HG03565 (cell line): ENCODE measurements at regions not wholly inside any gene's neighbourhood (a gene's known extent, or its start where the extent isn't known, plus 50 kb on each side); places are given as distances from the start of the nearest gene placed in this dataset.
"Not testable (repeated sequence)": the region's sequence is repeated elsewhere in the genome, so short reads cannot be mapped to it uniquely, and the experiment has no call there.

ENCODE experiments used
- ATAC-seq: cut with Tn5 transposase; IDR thresholded peaks from one replicate; pipeline ENCODE4 v1.9.1; 2021; ENCODE audit warnings: mild to moderate bottlenecking, moderate library complexity; ENCODE audit not compliant: unreplicated experiment

DNA sequence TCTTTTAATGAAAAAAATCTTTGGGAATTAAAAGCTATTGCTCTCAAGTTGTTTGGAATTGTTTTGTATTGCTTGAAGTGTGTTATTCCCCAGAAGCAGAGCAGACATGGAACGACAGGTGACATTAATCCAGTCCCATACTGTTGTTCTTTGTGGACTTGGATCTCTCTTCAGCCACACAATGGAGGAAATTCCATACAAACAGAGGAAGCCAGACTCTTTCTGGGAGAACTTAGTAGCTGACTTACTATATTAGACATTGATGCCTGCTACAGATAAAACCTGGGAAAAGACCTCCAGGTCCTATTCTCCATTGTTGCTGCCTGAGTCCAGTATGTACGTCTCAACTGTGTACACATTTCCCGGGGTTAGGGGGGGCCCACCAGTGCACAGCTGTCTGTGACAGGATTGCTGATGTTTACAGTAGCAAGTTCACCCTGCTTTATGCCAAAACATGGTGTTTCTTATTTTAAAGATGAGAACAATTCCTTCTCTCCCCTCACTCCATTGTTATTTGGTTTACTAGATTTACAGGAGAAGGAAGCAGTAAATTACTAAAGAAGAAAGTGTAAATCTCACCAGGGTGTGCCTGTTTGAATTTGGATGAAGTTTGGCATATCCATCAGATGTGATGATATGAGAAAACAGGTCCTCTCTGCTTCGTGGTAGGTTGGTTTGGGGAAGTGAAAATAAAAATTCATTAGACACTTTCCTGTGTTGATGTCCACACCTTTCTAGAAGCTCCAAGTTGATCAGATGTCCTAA is 142.4 kb upstream of the RBBP8 start:
- ATAC-seq = no peak

DNA sequence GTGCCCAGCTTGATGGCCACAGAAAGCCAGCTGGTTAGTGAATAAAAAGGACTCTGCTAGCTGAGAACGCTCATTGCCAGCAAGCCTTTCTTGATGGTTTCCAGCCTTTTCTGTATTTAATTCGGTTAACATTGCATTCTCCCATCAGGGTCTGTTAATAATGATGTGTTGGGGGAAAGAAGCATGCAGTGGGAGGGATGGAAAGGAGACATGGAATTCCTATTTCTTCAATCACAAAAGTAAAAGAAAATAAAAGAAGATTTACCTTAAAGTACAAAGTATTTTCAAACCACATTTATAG is 141.9 kb upstream of the RBBP8 start:
- no peak for ATAC-seq

DNA sequence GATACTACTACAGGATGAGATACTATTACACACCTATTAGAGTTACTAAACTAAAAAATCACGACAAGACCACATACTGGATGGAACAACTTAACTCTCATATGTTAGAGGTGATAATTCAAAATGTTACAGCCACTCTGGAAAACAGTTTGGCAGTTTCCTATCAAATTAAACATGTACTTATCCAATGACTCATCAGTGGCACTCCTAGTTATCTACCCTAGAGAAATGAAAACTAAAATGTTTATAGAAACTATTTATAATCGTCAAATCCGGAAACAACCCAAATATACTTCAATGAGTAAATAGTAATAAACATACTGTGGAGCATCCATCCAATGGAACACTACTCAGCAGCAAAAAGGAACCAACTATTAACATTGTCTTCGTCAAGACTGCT is 137.0 kb upstream of the RBBP8 start:
- ATAC-seq = no peak

DNA sequence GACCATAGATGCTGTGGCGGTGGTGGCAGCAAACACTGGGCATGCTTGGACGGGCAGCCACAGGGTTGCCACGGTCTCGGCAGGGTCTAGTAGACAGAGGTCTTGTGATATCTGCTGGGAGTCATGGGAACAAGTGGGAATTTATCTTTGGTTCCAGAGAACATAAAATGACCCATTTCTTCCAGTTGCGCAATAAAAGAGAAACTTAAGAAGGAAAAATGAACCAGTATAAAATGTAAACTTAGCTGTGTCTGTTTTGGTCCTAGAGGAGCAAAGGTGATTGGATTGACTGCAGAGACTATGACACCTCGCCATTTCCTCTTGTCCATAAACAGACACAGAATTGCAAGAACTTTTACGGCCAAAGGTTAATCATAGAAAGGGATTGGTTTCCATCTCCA is 132.6 kb upstream of the RBBP8 start:
- ATAC-seq = no peak

DNA sequence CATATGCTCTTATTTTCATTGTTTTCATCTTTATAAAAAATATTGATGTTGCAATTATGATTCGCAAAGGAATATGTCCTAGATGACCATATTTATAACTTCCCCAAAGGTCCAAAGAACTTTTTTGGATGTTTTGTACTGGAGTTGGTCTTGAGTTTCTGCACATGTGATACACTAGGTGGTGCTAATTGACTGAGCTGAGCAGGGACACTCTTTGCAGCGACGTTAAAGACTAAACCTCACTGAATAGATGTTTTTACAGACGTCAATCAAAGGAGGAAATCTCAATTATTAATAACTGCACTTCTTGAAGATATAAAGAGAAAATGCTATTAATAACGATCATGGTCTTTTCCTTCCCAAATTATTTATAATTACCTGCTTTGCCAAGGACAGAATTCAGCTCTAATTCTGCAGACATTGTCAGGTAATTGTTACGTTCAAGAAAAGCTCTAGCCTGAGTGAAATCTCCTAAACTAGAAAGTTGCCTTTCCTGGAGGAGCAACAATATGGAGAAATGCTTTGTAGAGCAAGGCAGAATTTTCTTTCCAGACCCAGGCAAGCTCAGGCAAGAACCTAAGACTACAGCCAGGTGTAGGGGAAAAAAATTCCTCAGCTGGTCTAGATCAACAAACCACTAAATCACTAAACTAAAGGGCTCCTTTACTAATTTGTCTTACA is 119.3 kb upstream of the RBBP8 start:
- ATAC-seq = no peak

DNA sequence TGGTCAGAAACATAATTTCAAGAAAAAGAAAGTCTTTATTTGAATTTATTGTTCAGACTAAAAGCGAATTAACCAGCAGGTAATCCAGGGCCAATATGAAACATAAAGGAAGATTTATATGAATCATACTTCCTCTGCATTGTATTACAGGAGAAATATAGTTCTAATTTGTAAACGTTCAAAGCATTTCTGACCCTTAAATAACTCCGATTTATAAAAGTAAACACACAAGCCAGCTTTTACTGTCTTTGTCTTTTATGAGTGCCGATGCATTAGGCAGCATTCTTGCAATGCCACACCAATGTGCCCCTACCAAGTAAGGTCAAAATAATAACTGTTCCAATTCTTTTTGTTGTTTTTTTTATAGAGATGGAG is 118.8 kb upstream of the RBBP8 start:
- no peak for ATAC-seq

DNA sequence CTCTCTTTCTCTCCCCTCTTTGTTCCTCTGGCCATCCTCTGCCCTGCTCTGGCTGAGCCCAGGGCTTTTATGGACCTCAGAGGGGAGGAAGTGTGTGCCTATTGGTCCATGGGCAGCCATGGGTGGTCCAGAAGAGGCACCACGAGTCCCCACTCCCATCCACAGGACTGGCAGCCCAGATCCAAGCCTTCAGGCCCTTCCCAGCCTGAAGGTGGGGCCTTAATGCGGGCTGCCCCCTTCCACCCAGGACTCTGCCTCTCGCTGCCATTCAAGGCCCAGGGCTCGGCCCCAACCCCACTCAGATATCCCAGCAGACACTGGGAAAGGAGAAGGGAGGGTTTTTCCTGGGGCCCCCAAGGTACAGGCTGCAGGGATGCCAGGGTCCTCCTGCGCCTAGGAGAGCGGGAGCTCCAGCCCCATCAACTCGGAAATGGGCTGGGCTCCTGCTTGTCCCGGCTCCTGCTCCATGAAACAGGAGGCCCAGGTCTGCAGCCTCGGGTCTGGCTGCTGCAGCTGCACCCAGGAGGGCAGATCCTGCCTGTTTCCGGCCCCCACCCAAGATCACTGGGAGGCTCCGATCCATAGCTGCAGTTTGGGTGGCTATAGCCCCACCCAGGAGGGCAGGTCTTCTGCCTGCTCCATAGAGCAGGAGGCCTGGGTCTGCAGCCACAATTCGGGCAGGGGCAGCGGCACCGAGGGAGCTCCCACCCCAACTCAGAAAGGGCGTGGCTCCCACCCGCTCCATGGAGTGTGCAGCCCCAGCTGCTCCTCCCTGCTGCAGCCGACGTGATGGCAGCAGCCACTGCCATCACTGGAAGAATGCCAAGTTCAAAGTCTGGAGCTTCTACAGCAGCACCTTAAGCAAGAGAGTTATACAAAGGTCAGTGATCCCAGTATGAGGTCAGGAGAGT is 116.6 kb upstream of the RBBP8 start:
- ATAC-seq = no peak

DNA sequence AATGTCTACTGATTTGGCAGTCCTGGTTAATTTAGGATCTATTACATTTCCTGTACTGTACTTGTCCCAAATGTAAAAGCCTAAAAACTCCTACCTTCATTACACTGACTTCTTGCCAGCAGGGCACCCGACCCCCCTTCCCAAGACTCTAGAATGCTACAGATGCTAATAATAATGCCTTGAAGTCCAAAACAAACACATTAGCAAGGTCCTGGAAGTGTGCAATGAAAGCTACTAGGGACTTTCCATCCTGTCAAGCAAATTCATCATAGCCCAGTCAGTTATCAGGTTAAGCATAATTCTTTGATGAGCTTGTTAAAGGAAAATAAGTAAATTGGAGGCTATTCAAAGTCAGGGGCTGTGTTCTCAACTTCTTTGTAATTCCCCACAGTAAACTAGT is 115.3 kb upstream of the RBBP8 start:
- ATAC-seq = no peak

DNA sequence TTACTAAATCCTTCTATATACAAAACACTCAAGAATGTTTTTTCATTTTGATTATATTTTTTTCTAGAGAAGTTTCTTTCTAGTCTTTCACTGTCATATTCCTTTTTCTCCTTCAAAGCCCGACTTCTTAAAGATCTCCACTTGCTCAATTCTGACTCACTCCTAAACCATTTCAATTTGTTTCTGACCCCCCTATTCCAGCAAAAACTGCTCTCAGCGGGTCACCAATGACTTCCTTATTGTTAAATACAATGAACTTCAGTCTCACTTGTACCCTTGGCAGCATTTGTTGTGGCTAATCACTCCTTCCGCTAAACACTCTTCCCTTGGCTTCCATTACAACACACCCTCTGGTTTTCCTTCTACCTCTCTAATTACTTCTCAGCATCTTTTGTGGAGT is 111.1 kb upstream of the RBBP8 start:
- no peak for ATAC-seq

DNA sequence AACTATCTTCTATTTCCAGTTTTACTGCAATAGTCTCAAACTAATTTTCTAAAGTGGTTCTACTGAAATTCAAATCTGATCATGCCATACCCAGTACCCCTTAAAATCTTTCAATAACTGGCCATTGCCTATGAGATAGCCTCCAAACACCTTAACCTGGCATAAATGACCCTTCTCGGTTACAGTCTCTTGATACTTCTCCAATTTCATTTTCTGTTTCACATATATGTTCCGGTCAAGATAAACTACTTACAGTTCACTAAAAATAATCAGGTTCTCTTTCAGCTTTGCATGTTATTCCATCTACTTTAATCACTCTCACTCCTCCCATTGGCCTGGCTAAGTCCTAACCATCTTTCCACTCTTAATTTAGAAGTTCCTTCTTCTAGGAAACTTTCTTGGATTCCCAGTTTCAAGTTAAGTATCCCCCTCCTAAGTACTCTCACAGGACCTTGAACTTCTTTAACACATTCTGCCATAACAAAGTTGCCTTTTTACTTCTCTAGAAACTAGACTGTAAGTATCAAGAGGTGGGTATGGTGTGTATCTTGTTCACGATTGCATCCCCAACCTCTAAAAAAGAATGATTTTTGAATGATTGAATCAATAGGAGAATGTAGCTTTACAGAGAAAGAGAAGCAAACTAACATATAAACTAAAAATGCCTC is 110.2 kb upstream of the RBBP8 start:
- ATAC-seq = peak; percentile 87

DNA sequence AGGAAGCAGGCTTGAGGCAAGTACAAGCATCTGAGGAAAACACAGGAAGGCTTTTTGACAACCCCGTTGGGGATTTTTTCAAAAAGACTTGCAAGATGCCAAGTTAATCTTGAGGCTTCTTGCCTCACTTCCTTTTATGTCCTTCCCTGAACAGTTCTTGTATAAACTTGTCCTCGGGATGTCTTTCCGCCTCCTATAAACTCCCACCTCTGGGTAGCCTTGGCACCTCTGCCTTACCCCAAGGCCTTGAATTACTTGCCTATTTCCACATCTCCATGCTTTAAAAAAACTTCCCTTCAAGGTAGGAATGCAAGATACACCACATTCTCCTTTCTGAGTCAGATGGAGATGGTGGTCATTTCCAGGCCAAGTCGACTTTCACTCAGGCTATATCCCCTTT is 106.4 kb upstream of the RBBP8 start:
- ATAC-seq = no peak

DNA sequence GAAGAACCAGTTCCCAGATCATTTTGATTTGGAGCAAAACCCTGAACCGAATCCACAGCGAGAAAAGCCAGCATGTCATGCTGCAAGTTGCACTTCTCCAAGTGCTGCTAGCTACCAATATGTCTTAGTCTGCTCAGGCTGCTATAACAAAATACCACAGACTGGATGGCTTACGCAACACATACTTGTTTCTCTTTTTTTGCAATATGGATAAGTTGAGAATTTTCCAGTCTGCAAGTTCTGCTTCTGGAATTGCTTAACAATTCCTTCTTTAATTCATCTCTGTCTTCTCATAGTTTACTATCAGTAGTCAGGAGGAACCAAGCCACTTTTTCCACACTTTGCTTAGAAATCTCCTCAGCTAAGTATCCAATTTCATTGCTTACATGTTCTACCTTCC is 105.9 kb upstream of the RBBP8 start:
- ATAC-seq = no peak

DNA sequence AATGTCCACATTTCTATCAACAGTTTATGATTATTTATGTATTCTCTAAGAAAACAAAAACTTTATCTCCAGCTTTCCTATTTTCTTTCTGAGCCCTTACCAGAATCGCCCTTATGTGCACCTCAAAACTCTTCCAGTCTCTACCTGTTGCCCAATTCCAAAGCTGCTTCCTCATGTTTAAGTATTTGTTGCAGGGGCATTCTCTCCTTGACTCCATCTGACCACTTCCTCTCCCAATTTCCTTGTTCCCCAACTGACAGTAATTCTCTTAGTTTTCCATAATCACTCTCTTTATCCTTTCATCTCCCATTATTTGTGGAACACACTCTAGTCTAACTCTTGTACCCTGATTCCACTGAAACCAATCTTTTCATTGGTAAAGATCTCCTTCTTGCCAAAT is 105.4 kb upstream of the RBBP8 start:
- no peak for ATAC-seq

DNA sequence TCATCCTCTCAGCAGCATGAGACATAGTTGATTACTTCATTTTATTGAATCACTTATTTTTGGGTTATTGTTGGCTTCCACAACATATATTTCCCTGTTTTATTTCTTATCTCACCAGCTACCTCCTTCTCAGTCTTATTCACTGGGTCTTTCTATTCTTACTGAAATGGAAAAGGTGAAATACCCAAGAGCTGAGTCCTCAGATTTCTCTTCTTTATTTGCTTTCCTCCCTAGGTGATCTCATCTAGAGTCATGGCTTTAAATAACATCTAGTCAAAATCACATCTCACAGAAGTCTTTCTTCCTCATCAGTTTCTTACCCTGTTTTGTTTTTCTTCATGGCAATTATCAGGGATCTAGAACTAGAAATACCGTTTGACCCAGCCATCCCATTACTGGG is 105.0 kb upstream of the RBBP8 start:
- ATAC-seq = no peak

DNA sequence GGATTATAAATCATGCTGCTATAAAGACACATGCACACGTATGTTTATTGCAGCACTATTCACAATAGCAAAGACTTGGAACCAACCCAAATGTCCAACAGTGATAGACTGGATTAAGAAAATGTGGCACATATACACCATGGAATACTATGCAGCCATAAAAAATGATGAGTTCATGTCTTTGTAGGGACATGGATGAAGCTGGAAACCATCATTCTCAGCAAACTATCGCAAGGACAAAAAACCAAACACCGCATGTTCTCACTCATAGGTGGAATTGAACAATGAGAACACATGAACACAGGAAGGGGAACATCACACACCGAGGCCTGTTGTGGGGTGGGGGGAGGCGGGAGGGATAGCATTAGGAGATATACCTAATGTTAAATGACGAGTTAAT is 104.5 kb upstream of the RBBP8 start:
- ATAC-seq = not testable (repeated sequence)

DNA sequence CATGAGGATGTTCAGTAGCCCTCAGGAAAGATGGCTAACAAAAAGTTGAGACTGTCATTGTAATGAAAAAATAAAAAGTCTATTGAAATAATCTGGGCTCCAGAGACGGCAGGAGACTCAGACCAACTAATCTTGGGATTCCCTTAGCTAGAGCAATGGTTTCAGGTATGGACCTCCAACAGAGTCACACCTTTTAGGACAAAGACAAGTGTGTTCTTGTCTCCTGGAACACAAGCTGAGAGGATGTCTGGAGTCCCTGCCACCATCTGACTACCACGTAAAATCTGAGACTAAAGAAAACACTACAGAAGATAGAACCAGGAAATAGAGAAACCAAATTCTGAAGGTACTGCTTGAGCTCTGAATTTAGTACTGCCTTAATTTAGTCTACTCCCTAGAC is 103.3 kb upstream of the RBBP8 start:
- no peak for ATAC-seq

DNA sequence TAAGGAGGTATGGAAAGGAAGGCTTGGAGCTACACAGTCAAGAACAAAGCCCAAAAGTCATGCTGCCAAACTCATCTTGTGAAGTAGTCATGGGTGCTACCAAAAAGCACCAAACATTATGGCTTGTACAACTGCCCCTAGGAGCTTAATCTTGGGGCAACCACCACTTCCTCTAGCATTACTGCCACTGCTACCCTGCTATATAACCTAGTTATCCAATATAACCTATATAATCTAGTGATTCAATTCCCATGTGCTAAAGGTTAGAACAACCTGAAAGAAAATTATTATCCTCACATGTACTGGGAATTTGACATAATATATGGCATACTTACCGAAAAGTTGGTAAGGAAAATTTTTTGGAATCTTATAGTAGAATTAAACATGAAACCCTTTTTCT is 102.6 kb upstream of the RBBP8 start:
- ATAC-seq = no peak

DNA sequence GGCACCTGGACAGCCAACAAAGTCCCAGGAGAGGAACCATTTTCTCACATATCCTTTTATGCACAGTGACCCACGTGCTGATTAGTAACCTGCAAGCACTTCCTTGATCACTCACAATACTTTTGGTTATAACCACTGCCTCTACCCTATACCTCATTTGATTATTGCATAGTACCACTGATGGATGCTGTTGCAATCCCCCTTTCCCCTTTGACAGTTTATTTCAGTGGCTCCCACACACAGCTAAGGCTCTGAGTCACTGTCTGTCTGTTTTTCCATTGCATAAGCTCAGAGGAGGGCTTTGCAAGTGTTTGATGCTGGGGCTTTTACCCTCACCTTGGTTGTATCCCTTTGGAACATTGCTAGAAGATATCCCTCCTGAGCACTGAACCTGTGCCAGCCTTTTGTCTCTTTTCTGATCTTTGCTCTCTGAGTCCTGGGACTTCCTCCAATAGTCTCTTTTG is 101.7 kb upstream of the RBBP8 start:
- no peak for ATAC-seq

DNA sequence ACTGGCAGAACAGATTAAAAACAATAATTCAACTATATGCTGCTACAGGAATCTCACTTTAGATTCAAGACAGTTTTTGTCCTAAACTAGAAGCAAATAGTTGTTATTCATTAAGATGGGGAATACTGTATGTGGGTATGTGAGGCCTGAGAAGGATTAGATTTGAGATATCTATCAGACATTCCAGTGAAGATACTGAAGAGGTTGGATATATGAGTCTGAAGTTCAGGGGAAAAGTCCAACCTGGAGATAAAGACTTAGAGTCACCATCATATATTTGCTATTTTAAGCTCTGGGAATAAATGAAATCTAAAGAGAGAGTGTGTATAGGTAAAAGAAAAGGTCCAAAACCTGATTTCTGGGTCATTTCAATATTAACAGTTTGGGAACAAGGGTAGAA is 96.2 kb upstream of the RBBP8 start:
- ATAC-seq = no peak

DNA sequence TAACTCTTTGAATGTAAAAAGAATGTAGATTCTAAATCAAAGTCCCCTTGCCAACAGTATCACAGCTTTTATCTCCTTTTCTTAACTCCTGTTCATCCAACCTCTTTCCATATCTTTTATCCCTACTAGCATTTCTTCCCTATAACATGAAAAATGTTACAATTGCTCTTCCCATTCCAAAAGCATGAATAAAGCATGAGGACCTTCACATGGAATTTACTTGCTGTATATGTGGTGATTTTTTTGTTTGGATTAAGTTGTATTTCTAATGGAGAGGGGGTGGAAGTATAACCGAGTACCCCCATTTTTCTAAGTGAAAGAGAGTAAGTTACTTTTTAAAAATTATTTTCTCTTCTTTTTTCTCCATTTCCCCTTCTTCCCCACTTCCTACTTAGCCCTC is 94.9 kb upstream of the RBBP8 start:
- no peak for ATAC-seq

DNA sequence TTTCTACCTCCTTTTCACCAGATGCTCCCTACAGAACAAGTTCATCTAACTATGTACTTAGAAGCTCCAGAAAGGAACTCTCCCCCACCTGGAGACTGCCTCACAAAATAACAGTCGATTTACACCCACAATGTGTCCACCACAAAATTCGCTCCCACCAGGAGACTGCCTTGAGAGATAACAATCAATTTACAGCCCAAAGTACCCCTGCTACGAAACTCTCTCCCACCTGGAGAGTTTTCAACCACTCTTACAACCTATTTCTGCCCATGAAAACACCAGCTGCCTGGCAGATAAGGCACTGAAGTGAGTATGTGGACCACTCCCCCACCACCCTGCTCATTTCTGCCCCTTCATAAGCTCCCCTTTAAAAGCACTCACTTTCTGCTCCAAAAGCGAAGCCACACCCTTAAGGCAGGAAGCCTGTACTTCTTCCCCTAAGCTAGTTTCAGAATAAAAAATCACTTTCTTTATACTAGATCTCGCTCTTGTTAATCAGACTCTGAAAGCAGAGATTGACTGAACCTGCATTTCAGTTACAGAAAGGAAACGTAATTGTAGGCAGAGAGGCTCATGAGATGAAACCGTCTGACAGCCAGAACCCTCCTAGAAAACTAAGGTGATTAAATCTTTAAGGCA is 94.4 kb upstream of the RBBP8 start:
- peak; percentile 65 for ATAC-seq
